ENCODE measurements at regions not wholly inside any gene's neighbourhood (a gene's known extent, or its start where the extent isn't known, plus 50 kb on each side); places are given as distances from the start of the nearest gene placed in this dataset.
"Not testable (repeated sequence)": the region's sequence is repeated elsewhere in the genome, so short reads cannot be mapped to it uniquely, and the experiment has no call there.

DNA sequence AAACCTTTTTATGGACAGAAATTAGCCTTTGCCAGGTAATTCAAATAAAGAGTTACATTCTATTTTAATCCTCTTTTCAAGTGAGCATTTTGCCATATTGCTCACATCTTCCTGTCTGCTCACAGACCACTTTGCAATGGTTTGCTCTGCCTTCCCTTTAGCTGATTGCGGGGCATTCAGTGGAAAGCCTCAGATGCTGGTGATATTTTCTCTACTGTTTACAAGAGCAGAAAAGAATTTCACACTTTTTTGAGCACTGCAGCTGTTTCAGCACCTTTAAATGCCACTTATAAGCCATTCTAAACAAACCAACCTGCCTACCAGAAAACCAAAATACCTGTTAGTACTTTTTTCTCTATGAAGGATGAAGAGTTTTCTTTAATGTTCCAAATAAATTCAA is 195.7 kb upstream of the LRIG3 start:
- in situ Hi-C loops (cut with MboI; ENCODE audit: low sequenced_read_pairs), result no loop called here
- Histone ChIP-seq H3K4me3 (no peak overlapping the region), H3K9me3 (no peaks in the 10 kb centered on the region), H3K4me1 (no peaks in the 10 kb centered on the region), H3K27me3 (ENCODE audit: low read depth) (no peaks in the 10 kb centered on the region), H3K36me3 (replicated peaks) (no peaks in the 10 kb centered on the region)
- no peak for DNase-seq (ENCODE audit: low spot score in 2 of 2)

DNA sequence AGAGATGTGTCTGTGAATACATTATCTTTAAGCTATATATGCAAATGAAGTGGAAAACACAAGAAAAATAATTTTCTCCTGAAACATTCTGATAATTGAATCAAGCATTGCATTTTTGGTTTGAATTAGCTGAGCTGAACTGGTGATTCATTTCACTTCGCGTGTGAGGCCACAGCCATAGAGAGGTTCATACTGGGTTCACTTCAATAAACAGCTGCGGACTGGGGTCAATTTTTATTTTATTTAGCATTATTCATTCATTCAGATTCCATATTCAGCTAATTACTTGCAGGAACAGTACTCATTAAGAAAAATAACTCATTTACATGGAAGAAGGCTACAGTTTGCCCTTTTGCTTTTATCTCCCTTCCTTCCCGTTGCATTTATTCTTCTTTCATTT is 195.2 kb upstream of the LRIG3 start:
- H3K36me3 ChIP-seq (replicated peaks), result no peaks in the 10 kb centered on the region
- no peak for DNase-seq (ENCODE audit: low spot score in 2 of 2)
- H3K4me1 ChIP-seq, result no peaks in the 10 kb centered on the region
- H3K27me3 ChIP-seq (ENCODE audit: low read depth), result no peaks in the 10 kb centered on the region
- in situ Hi-C loops (cut with MboI; ENCODE audit: low sequenced_read_pairs), result no loop called here
- H3K9me3 ChIP-seq, result no peaks in the 10 kb centered on the region
- no peak overlapping the region for H3K4me3 ChIP-seq

DNA sequence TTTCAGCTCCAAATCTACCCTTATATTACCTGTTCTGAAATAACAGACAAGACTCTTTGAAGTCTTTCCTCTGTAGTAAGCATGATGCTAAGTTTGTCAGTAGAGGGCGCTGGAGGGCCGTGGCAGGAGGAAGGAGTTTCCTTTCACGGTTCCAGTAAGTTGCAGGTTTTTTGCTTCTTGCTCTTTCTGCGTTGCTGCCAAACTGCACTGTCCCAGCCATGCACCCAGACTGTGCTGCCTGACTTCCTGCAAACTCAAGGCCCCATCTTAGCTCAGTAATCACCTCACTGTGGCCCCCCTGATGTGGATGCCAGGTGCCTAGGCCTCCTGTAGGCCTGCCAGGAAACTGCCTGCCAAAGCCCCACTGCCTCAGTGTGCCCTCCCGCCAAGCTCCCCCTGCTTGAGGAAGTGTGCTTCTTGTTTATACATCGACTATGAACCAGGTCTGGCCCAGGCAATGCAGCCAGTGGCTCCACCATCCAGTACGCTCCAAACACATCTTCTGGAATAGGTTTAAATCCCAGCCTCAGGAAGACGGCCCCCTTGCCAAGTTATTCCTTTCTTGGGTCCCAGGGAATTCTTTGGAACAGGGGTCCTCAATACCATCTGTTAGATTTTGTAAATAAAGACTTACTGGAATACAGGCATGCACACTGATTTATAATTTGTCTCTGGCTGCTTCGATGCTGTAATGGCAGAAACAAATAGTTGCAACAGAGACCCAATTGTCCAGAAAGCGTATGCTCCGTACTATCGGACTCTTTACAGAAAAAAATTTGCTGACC is 193.7 kb upstream of the LRIG3 start:
- H3K27me3 ChIP-seq (ENCODE audit: low read depth), result no peaks in the 10 kb centered on the region
- H3K9me3 ChIP-seq, result no peaks in the 10 kb centered on the region
- H3K4me1 ChIP-seq, result no peaks in the 10 kb centered on the region
- H3K36me3 ChIP-seq (replicated peaks), result no peaks in the 10 kb centered on the region
- peak; percentile 64 to 88 for DNase-seq (ENCODE audit: low spot score in 2 of 2)
- in situ Hi-C loops (cut with MboI; ENCODE audit: low sequenced_read_pairs), result no loop called here
- H3K4me3 ChIP-seq, result no peak overlapping the region

DNA sequence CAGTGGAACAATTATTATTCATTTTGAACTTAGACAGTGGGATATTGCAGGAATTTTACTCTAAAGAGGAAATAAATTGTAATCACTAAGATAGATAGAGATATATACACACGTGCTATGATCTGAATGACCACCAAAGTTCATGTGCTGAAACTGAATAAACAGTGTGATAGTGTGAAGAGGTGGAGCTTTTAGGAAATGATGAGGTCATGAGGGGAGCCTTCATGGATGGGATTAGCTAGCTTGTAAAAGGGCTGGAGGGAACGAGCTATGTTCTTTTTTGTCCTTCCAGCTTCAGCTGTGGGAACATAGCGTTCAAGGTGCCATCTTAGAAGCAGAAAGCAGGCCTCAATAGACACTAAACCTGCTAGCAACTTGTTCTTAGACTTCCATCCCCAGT is 191.5 kb upstream of the LRIG3 start:
- H3K4me1 ChIP-seq, result no peaks in the 10 kb centered on the region
- H3K4me3 ChIP-seq, result no peak overlapping the region
- in situ Hi-C loops (cut with MboI; ENCODE audit: low sequenced_read_pairs), result no loop called here
- H3K36me3 ChIP-seq (replicated peaks), result no peaks in the 10 kb centered on the region
- no peak for DNase-seq (ENCODE audit: low spot score in 2 of 2)
- H3K9me3 ChIP-seq, result no peaks in the 10 kb centered on the region
- H3K27me3 ChIP-seq (ENCODE audit: low read depth), result no peaks in the 10 kb centered on the region

DNA sequence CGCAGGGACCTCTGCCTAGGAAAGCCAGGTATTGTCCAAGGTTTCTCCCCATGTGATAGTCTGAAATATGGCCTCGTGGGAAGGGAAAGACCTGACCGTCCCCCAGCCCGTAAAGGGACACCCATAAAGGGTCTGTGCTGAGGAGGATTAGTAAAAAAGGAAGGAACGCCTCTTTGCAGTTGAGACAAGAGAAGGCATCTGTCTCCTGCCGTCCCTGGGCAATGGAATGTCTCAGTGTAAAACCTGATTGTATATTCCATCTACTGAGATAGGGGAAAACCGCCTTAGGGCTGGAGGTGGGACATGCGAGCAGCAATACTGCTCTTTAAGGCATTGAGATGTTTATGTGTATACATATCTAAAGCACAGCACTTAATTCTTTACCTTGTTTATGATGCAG is 188.2 kb upstream of the LRIG3 start:
- DNase-seq (ENCODE audit: low spot score in 2 of 2); in situ Hi-C loops (cut with MboI; ENCODE audit: low sequenced_read_pairs); H3K4me3 ChIP-seq; H3K9me3 ChIP-seq; H3K36me3 ChIP-seq (replicated peaks); H3K27me3 ChIP-seq (ENCODE audit: low read depth); H3K4me1 ChIP-seq: not testable (repeated sequence)

DNA sequence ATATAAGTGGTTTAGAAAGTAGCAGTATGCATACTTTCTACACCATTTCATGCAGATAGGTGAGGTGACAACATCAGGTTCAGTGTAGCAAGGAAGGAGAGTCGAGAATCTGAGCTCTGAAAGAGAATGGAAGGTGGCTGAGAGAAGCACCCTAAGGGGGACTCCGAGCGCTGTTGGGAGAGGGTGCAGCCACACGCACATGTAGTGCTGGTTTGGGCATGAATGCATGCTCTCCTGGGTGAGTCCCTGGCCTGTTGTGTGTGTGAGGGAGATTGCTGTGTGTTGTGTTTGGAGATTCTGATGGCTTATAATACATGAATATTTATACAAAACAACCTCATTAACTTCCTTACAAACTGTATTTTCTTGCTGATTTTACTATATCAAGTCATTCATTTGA is 180.3 kb upstream of the LRIG3 start:
- H3K27me3 ChIP-seq (ENCODE audit: low read depth), result no peaks in the 10 kb centered on the region; the same call in 1 of the 2 replicates
- DNase-seq (ENCODE audit: low spot score in 2 of 2), result no peak
- in situ Hi-C loops (cut with MboI; ENCODE audit: low sequenced_read_pairs), result no loop called here
- H3K9me3 ChIP-seq, result no peaks in the 10 kb centered on the region
- H3K4me1 ChIP-seq, result no peaks in the 10 kb centered on the region
- no peaks in the 10 kb centered on the region for H3K36me3 ChIP-seq (replicated peaks)
- H3K4me3 ChIP-seq, result no peak overlapping the region

DNA sequence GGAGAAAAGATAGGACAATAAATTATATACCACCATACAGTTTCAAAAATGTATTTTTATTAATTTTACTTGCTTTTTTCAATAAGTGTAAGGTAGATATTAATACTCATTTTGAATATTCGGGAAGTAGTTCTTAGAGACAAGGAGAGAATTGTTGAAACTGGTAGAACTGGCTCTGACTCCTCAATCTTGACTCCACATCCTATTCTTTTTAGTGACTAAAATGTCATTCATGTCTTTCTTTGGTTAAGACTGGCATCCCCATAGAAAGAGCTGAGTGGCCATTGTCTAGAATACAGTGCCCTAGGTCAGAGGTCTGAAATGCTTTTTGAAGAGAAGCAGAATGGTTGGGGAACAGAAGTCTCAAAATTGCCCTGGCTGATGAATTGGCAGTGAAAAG is 177.6 kb upstream of the LRIG3 start:
- H3K4me1 ChIP-seq, result no peaks in the 10 kb centered on the region
- no peak overlapping the region for H3K4me3 ChIP-seq
- no peaks in the 10 kb centered on the region for H3K36me3 ChIP-seq (replicated peaks)
- in situ Hi-C loops (cut with MboI; ENCODE audit: low sequenced_read_pairs), result no loop called here
- no peaks in the 10 kb centered on the region; the same call in 1 of the 2 replicates for H3K27me3 ChIP-seq (ENCODE audit: low read depth)
- no peak for DNase-seq (ENCODE audit: low spot score in 2 of 2)
- no peaks in the 10 kb centered on the region for H3K9me3 ChIP-seq

DNA sequence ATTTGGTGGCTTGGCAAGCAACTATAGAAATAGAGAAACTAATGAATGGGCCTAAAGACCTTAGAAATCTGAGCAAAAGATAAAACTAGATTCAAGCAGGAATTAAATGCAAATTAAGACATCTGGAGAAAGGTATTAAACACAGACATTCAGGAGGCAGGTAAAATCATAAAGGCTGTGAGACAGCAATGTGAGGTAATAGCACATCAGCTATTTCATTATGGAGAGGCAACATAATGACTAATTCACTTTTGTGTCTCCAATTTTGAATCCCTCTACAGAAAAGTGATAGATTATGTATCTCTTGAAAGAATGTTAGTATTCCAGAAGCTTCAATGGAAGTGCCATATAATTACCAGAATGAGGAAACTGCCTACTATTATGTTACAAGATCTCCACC is 175.9 kb upstream of the LRIG3 start:
- Histone ChIP-seq H3K9me3 (no peaks in the 10 kb centered on the region), H3K27me3 (ENCODE audit: low read depth) (no peaks in the 10 kb centered on the region; the same call in 1 of the 2 replicates), H3K4me3 (no peak overlapping the region), H3K4me1 (no peaks in the 10 kb centered on the region), H3K36me3 (replicated peaks) (no peaks in the 10 kb centered on the region)
- DNase-seq (ENCODE audit: low spot score in 2 of 2), result no peak
- in situ Hi-C loops (cut with MboI; ENCODE audit: low sequenced_read_pairs), result no loop called here

DNA sequence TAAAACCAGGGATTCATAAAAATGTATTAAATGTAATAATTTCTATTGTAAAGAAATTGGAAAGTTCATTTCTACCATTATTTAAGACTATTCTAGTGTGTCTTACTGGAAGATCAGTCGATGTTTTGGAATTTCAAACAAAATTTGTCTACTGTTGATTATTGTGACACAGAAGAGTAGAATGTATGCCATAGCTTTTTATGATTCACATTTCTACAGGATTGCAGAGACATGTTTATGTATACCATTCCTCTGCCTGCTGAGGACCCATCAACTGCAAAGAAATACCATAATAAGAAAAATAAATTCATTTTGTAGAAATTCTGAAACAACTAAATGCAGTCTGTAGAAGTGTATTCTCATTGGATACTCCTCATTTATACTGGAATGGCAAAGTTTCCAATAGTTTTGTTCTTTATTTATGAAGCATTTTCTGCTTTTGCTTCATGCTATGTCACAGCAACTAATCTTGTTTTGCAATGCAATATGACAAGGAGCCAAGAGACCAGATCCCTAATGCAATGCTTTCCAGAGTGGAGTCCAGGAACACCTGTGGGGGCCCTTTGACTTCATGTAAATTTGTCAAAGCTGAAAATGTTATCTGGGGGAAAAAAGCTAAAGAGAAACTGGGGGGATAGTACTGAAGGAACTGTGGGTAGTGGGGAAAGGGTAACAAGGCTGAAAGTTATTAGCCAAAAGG is 172.9 kb upstream of the LRIG3 start:
- Histone ChIP-seq H3K27me3 (ENCODE audit: low read depth) (no peaks in the 10 kb centered on the region), H3K36me3 (replicated peaks) (no peaks in the 10 kb centered on the region), H3K9me3 (no peaks in the 10 kb centered on the region), H3K4me1 (no peaks in the 10 kb centered on the region), H3K4me3 (no peak overlapping the region)
- no peak for DNase-seq (ENCODE audit: low spot score in 2 of 2)
- in situ Hi-C loops (cut with MboI; ENCODE audit: low sequenced_read_pairs), result no loop called here

DNA sequence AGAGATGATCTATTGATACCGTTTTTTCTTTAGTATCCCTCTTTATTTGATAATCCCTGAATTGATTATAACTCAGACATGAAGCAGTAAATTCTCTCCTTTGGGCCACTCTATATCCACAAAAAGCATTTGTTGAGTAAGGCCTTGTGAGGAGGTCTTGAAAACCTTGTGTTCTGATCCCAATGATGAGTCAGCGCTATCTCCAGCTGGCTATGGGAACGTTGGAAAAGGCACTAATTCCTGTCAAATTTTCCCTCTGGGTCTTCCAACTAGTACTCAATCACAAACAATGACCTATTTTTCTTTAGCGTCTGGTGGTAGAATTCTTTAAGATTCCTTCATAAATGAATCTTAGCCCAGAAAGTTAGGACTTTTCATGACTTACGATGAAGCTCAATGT is 168.4 kb upstream of the LRIG3 start:
- Histone ChIP-seq H3K27me3 (ENCODE audit: low read depth) (no peaks in the 10 kb centered on the region), H3K36me3 (replicated peaks) (no peaks in the 10 kb centered on the region), H3K4me3 (no peak overlapping the region), H3K4me1 (no peaks in the 10 kb centered on the region; the same call in 1 of the 2 replicates), H3K9me3 (no peaks in the 10 kb centered on the region)
- DNase-seq (ENCODE audit: low spot score in 2 of 2), result no peak
- in situ Hi-C loops (cut with MboI; ENCODE audit: low sequenced_read_pairs), result no loop called here

DNA sequence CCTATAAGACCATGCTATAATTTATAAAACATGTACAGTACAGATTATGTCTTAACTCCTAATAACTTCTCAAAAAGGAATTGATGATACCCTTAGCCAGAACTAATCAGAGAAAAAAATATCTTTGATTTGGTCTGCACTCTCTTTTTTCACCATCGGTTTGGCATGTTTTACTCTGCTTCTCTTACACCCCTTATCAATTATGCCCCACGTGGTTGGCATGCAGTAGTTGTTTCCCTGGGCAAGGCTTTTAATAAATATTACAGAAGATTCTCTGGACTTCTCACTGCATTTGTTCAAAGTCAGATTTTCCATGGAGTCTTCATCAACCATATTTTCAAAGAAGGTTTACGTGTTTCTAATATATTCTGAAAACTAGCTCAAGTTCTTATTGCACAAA is 167.4 kb upstream of the LRIG3 start:
- in situ Hi-C loops (cut with MboI; ENCODE audit: low sequenced_read_pairs), result no loop called here
- Histone ChIP-seq H3K36me3 (replicated peaks) (no peaks in the 10 kb centered on the region), H3K4me3 (no peak overlapping the region), H3K27me3 (ENCODE audit: low read depth) (no peaks in the 10 kb centered on the region), H3K4me1 (no peaks in the 10 kb centered on the region; the same call in 1 of the 2 replicates), H3K9me3 (no peaks in the 10 kb centered on the region)
- DNase-seq (ENCODE audit: low spot score in 2 of 2), result no peak

DNA sequence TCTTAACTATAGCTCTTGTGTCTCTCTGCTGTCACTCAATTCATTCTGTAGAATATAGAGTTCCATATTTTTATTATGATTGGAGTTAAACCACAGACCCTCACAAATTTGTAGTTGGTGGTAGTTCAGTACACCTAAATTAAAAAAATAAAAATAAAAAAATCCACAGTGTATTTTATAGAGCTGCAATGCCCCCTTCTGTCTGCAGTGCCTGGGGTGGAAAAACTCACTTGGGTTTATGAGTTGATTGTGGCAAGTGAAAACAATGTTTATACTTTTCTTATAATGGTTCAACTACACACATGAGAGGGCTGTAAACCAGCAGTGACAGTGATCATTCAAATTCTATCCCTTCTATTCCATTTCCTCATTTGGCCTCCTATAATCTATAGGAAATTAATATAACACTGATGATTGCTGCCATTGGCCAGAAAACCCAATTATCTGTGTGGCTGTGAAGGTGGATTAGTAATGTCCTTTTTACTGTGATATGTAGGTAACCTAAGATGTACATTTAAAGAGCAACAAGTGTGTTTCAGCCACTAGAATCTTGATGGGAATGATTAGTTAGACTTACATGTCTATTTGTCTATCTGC is 166.9 kb upstream of the LRIG3 start:
- Histone ChIP-seq H3K9me3 (no peaks in the 10 kb centered on the region), H3K4me1 (no peaks in the 10 kb centered on the region; the same call in 1 of the 2 replicates), H3K4me3 (no peak overlapping the region), H3K36me3 (replicated peaks) (no peaks in the 10 kb centered on the region), H3K27me3 (ENCODE audit: low read depth) (no peaks in the 10 kb centered on the region)
- DNase-seq (ENCODE audit: low spot score in 2 of 2), result no peak
- in situ Hi-C loops (cut with MboI; ENCODE audit: low sequenced_read_pairs), result no loop called here

DNA sequence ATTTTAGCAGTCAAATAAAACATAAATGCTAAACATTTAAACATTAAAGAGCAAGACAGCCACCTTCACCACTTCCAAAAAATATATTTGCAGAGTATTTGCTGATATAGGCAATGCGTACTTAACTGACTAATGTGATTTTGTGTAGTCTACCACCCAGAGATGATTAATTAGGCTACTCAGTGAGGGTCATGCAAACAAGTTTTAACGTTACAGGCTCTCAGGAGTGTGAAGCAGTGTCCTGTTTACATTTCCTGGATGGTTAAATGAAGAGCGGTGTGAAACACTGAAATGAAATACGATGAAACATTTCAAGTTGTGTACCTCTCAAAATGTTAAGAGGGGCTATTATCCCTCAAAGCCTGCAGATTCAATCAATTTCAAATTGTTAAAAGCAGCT is 165.8 kb upstream of the LRIG3 start:
- in situ Hi-C loops (cut with MboI; ENCODE audit: low sequenced_read_pairs), result no loop called here
- no peak overlapping the region for H3K4me3 ChIP-seq
- H3K4me1 ChIP-seq, result no peaks in the 10 kb centered on the region; the same call in 1 of the 2 replicates
- no peaks in the 10 kb centered on the region for H3K36me3 ChIP-seq (replicated peaks)
- no peaks in the 10 kb centered on the region for H3K9me3 ChIP-seq
- no peaks in the 10 kb centered on the region for H3K27me3 ChIP-seq (ENCODE audit: low read depth)
- no peak for DNase-seq (ENCODE audit: low spot score in 2 of 2)

DNA sequence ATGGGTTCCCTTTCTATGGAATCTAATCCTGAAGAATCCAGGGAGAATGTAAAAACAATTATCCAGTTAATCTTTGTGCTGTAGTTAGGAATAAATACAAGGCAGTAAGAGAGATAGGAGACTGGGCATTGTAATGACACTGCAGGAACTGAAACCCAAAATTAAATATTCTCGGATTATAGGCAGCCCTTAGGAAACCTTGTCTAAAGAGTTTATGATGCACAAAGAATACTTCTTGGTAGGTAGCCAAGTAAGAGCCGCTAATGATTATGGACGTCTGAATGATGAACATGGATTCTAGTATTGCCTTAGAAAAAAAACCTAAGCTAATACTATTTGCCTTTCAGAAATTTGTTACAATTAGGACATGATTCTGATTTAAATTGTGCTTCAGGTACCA is 165.4 kb upstream of the LRIG3 start:
- H3K36me3 ChIP-seq (replicated peaks), result no peaks in the 10 kb centered on the region
- H3K9me3 ChIP-seq, result no peaks in the 10 kb centered on the region
- no peak overlapping the region for H3K4me3 ChIP-seq
- H3K4me1 ChIP-seq, result no peaks in the 10 kb centered on the region; the same call in 1 of the 2 replicates
- in situ Hi-C loops (cut with MboI; ENCODE audit: low sequenced_read_pairs), result no loop called here
- no peak for DNase-seq (ENCODE audit: low spot score in 2 of 2)
- no peaks in the 10 kb centered on the region for H3K27me3 ChIP-seq (ENCODE audit: low read depth)
